HUES48 (cell line): ENCODE measurements at regions not wholly inside any gene's neighbourhood (a gene's known extent, or its start where the extent isn't known, plus 50 kb on each side); places are given as distances from the start of the nearest gene placed in this dataset.

Source experiments
- H3K27ac ChIP-seq: one replicate; pipeline ENCODE4 v1.7.0; 2013; ENCODE audit warnings: low read depth, low read length, inconsistent platforms
- H3K27me3 ChIP-seq: 2 replicates; pipeline ENCODE4 v1.6.1; 2013; ENCODE audit warnings: mild to moderate bottlenecking, low read length; ENCODE audit not compliant: control insufficient read depth, insufficient read depth
- H3K36me3 ChIP-seq: 2 replicates; pipeline ENCODE4 v1.6.1; 2013; ENCODE audit warnings: low read length; ENCODE audit not compliant: control insufficient read depth, insufficient read depth
- H3K4me1 ChIP-seq: 2 replicates; pipeline ENCODE4 v1.6.1; 2013; ENCODE audit warnings: mild to moderate bottlenecking, low read length; ENCODE audit not compliant: control insufficient read depth, insufficient read depth
- H3K4me3 ChIP-seq: 2 replicates; pipeline ENCODE4 v1.5.1; 2013; ENCODE audit warnings: mild to moderate bottlenecking, low read depth, low read length
- H3K9ac ChIP-seq: 2 replicates; pipeline ENCODE4 v1.6.1; 2013; ENCODE audit warnings: mild to moderate bottlenecking, low read depth, low read length, moderate library complexity
- H3K9me3 ChIP-seq: 2 replicates; pipeline ENCODE4 v1.6.1; 2013; ENCODE audit warnings: low read length; ENCODE audit not compliant: control insufficient read depth, insufficient read depth

GRCh38 chr13:95388420-95389079, 87.3 kb upstream of the ABCC4 start:
- no peaks in the 10 kb centered on the region for H3K27me3 ChIP-seq
- H3K36me3 ChIP-seq, result no peaks in the 10 kb centered on the region
- no peak overlapping the region for H3K9ac ChIP-seq
- no peak overlapping the region for H3K27ac ChIP-seq
- no peaks in the 10 kb centered on the region for H3K9me3 ChIP-seq
- no peaks in the 10 kb centered on the region for H3K4me1 ChIP-seq
- H3K4me3 ChIP-seq, result no peak overlapping the region

- no peak overlapping the region for H3K27ac ChIP-seq
- H3K36me3 ChIP-seq, result no peaks in the 10 kb centered on the region
- no peak overlapping the region for H3K9ac ChIP-seq
- H3K27me3 ChIP-seq, result no peaks in the 10 kb centered on the region
- H3K4me1 ChIP-seq, result no peaks in the 10 kb centered on the region
- no peaks in the 10 kb centered on the region for H3K9me3 ChIP-seq
- H3K4me3 ChIP-seq, result no peak overlapping the region
These were observed 90.1 kb upstream of the ABCC4 start for GRCh38 chr13:95391362-95391761.

GRCh38 chr13:95391785-95392184, 90.5 kb upstream of the ABCC4 start:
- no peak overlapping the region for H3K4me3 ChIP-seq
- H3K4me1 ChIP-seq, result no peaks in the 10 kb centered on the region

GRCh38 chr13:95392597-95392996, 91.3 kb upstream of the ABCC4 start:
- Histone ChIP-seq H3K27ac (no peak overlapping the region), H3K9me3 (no peaks in the 10 kb centered on the region), H3K9ac (no peak overlapping the region), H3K4me1 (no peaks in the 10 kb centered on the region), H3K36me3 (no peaks in the 10 kb centered on the region), H3K27me3 (no peaks in the 10 kb centered on the region), H3K4me3 (no peak overlapping the region)

More at GRCh38 chr13:95391785-95392184, 90.5 kb upstream of the ABCC4 start:
- H3K27me3 ChIP-seq, result no peaks in the 10 kb centered on the region
- no peak overlapping the region for H3K9ac ChIP-seq
- H3K9me3 ChIP-seq, result no peaks in the 10 kb centered on the region
- H3K36me3 ChIP-seq, result no peaks in the 10 kb centered on the region
- H3K27ac ChIP-seq, result no peak overlapping the region

- Histone ChIP-seq H3K27me3 (no peaks in the 10 kb centered on the region), H3K4me1 (peaks cover 5% of the 10 kb centered on the region; the same call in 1 of the 2 replicates), H3K9me3 (no peaks in the 10 kb centered on the region), H3K36me3 (no peaks in the 10 kb centered on the region), H3K9ac (no peak overlapping the region), H3K27ac (no peak overlapping the region), H3K4me3 (peak overlapping the region; percentile 68)
These were observed 102.3 kb upstream of the ABCC4 start for GRCh38 chr13:95403349-95404140.

- H3K27ac ChIP-seq, result no peak overlapping the region
- peak overlapping the region; percentile 68 for H3K4me3 ChIP-seq
- no peak overlapping the region for H3K9ac ChIP-seq
- H3K9me3 ChIP-seq, result no peaks in the 10 kb centered on the region
- H3K27me3 ChIP-seq, result no peaks in the 10 kb centered on the region
- no peaks in the 10 kb centered on the region for H3K36me3 ChIP-seq
- H3K4me1 ChIP-seq, result peaks cover 5% of the 10 kb centered on the region; the same call in 1 of the 2 replicates
These were observed 103.1 kb upstream of the ABCC4 start for GRCh38 chr13:95404141-95404882.

GRCh38 chr13:95406176-95406575, 104.9 kb upstream of the ABCC4 start:
- no peak overlapping the region for H3K27ac ChIP-seq
- no peak overlapping the region for H3K4me3 ChIP-seq
- no peaks in the 10 kb centered on the region for H3K36me3 ChIP-seq
- H3K9ac ChIP-seq, result no peak overlapping the region
- H3K9me3 ChIP-seq, result no peaks in the 10 kb centered on the region
- no peaks in the 10 kb centered on the region for H3K27me3 ChIP-seq
- H3K4me1 ChIP-seq, result peaks cover 5% of the 10 kb centered on the region; the same call in 1 of the 2 replicates

GRCh38 chr13:95411428-95412040, 110.3 kb upstream of the ABCC4 start:
- no peak overlapping the region for H3K9ac ChIP-seq
- H3K27me3 ChIP-seq, result no peaks in the 10 kb centered on the region
- H3K4me3 ChIP-seq, result no peak overlapping the region
- no peaks in the 10 kb centered on the region for H3K4me1 ChIP-seq
- no peak overlapping the region for H3K27ac ChIP-seq
- no peaks in the 10 kb centered on the region for H3K9me3 ChIP-seq
- H3K36me3 ChIP-seq, result no peaks in the 10 kb centered on the region

GRCh38 chr13:95418946-95419345, 117.7 kb upstream of the ABCC4 start:
- Histone ChIP-seq H3K9ac (no peak overlapping the region), H3K36me3 (no peaks in the 10 kb centered on the region), H3K4me3 (no peak overlapping the region), H3K4me1 (no peaks in the 10 kb centered on the region), H3K9me3 (no peaks in the 10 kb centered on the region), H3K27ac (no peak overlapping the region), H3K27me3 (no peaks in the 10 kb centered on the region)

- H3K36me3 ChIP-seq, result no peaks in the 10 kb centered on the region
- no peak overlapping the region for H3K4me3 ChIP-seq
- H3K4me1 ChIP-seq, result no peaks in the 10 kb centered on the region
- H3K27me3 ChIP-seq, result no peaks in the 10 kb centered on the region
- no peak overlapping the region for H3K9ac ChIP-seq
- H3K27ac ChIP-seq, result no peak overlapping the region
- H3K9me3 ChIP-seq, result no peaks in the 10 kb centered on the region
These were observed 119.2 kb upstream of the ABCC4 start for GRCh38 chr13:95420501-95420900.
